Nephron (organoid): ENCODE measurements at regions not wholly inside any gene's neighbourhood (a gene's known extent, or its start where the extent isn't known, plus 50 kb on each side); places are given as distances from the start of the nearest gene placed in this dataset.

Experiments
- H3K27ac Mint-ChIP-seq, 3 experiments: 2 replicates each; pipeline ENCODE4 v1.8.0; 2020; ENCODE audit warnings: mixed read lengths in 3 of 3, mild to moderate bottlenecking in 2 of 3, moderate library complexity in 1 of 3
- H3K27me3 Mint-ChIP-seq: 2 replicates; pipeline ENCODE4 v1.8.0; 2021; ENCODE audit warnings: low read depth, mild to moderate bottlenecking, moderate library complexity, mixed read lengths
- H3K36me3 Mint-ChIP-seq: 2 replicates; pipeline ENCODE4 v1.8.0; 2020; ENCODE audit warnings: low read depth, mixed read lengths
- H3K4me1 Mint-ChIP-seq: 2 replicates; pipeline ENCODE4 v1.8.0; 2020; ENCODE audit warnings: mixed read lengths
- H3K4me3 Mint-ChIP-seq, 3 experiments: 2 replicates each; pipeline ENCODE4 v1.8.0; 2020; ENCODE audit warnings: mild to moderate bottlenecking in 3 of 3, mixed read lengths in 3 of 3, moderate library complexity in 2 of 3
- H3K9me3 Mint-ChIP-seq: 2 replicates; pipeline ENCODE4 v1.8.0; 2020; ENCODE audit warnings: mixed read lengths
- CTCF ChIP-seq, 3 experiments: fragments of 200-600 bp; sonication (generic); IDR thresholded peaks; one replicate each; pipeline ENCODE4 v1.5.0; 2021; ENCODE audit warnings: antibody characterized with exemption in 3 of 3; ENCODE audit not compliant: unreplicated experiment in 3 of 3

DNA sequence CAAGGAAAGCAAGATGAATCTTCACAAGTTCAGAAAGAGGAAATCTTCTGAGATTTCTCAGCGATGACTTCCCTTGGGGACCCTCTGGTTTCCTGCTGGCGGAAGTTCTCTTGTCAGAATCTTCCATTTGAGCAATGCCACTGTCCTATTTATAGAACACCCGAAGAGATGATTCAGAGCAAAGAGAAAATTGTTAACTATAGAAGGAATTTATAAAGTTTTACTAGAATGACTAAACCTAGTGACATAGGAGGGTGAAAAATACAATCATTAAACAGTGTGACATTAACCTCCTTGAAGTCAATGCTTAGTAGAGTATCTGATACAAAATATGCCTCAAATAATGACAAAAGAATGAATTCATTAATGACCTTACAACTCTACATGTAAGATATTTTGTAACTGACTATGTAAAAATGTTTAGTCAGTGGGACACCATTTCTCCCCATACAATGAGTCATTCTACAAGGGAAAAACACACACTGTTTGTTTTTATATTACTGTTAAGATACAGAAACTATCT lies 206.5 kb upstream of the CNTNAP2 start:
- no peak overlapping the region for H3K27ac Mint-ChIP-seq
- no peaks in the 10 kb centered on the region for H3K9me3 Mint-ChIP-seq
- H3K27me3 Mint-ChIP-seq = no peaks in the 10 kb centered on the region
- no peak for TF ChIP-seq CTCF (IDR thresholded peaks at IDR 0.05; ENCODE audit: unreplicated experiment in 3 of 3)
- no peaks in the 10 kb centered on the region for H3K4me1 Mint-ChIP-seq
- H3K36me3 Mint-ChIP-seq = no peaks in the 10 kb centered on the region
- no peak overlapping the region for H3K4me3 Mint-ChIP-seq

- TF ChIP-seq CTCF (IDR thresholded peaks at IDR 0.05; ENCODE audit: unreplicated experiment in 3 of 3) = no peak
- Mint-ChIP-seq H3K4me1 (no peaks in the 10 kb centered on the region), H3K36me3 (no peaks in the 10 kb centered on the region), H3K27me3 (no peaks in the 10 kb centered on the region), H3K4me3 (no peak overlapping the region), H3K9me3 (no peaks in the 10 kb centered on the region), H3K27ac (no peak overlapping the region)
These were observed 212.9 kb upstream of the CNTNAP2 start for GRCh38 chr7:145903658-145904057.

DNA sequence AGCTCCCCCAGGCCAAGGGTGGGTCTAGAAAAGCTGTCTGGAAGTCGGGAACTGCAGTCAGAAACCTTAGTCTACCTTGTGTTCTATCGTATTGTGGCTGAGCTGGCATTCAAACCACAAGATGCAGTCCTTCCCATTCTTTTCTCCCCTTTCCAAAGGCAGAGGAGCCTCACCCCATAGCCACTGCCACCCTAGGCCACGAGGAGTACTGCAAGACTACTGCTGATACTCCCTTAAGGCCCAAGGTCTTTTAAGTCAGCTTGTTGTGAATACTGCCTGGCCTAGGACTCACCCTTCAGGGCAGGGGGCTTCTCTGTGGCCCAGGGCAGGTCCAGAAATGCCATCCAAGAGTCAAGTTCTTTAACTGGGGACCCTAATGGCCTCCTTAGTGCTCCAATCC lies 214.5 kb upstream of the CNTNAP2 start:
- no peaks in the 10 kb centered on the region for H3K27me3 Mint-ChIP-seq
- H3K27ac Mint-ChIP-seq = no peak overlapping the region
- no peaks in the 10 kb centered on the region for H3K4me1 Mint-ChIP-seq
- peaks cover 4% of the 10 kb centered on the region for H3K9me3 Mint-ChIP-seq
- H3K4me3 Mint-ChIP-seq = no peak overlapping the region
- no peak for TF ChIP-seq CTCF (IDR thresholded peaks at IDR 0.05; ENCODE audit: unreplicated experiment in 3 of 3)
- H3K36me3 Mint-ChIP-seq = no peaks in the 10 kb centered on the region

DNA sequence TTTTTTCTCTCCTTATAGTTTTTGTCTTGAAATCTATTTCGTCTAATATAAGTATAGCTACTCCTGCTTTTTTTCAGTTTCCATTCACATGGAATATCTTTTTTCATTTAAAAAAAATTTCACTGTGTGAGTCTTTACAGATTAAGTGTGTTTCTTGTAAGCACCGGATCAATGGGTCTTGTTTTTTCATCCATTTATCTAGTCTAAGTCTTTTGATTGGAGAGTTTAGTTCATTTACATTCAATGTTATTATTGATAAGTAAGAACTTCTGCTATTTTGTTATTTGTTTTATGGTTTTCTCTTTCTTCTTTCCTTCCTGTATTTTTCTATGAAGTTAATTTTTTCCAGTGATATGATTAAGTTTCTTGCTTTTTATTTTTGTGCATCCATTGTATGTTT lies 216.7 kb upstream of the CNTNAP2 start:
- H3K9me3 Mint-ChIP-seq = peaks cover 6% of the 10 kb centered on the region
- no peaks in the 10 kb centered on the region for H3K4me1 Mint-ChIP-seq
- H3K27me3 Mint-ChIP-seq = no peaks in the 10 kb centered on the region
- TF ChIP-seq CTCF (IDR thresholded peaks at IDR 0.05; ENCODE audit: unreplicated experiment in 3 of 3) = no peak
- no peaks in the 10 kb centered on the region for H3K36me3 Mint-ChIP-seq
- no peak overlapping the region for H3K27ac Mint-ChIP-seq
- no peak overlapping the region for H3K4me3 Mint-ChIP-seq

DNA sequence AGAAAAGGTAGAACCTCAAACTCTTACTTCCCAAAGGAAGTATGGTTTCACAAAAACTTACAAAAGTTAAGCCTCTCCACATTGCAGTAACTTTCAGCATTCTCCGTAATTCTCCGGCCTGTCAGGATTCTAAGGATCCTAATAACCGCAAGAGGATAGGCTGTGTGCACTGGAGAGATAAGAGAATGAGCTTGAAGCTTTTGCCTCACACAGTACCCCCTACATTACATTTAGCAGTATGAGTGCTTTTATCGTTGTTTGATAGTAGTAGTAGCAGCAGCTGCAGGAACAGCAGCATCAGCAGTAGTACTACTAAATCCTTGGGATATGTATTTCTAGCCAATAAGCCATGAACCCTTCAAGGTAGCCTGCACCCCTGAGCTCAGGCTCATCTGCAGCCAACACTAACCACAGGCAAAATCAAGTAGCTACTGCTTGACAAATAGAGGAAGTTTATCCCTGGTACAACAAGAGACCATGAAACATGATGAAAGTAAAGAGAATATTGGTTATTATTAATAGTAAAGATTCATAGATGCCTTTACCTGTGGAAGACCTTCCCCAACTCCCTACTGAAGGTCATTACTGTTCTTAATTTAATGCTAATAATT lies 222.6 kb upstream of the CNTNAP2 start:
- no peak overlapping the region for H3K4me3 Mint-ChIP-seq
- H3K27me3 Mint-ChIP-seq = no peaks in the 10 kb centered on the region
- no peaks in the 10 kb centered on the region for H3K36me3 Mint-ChIP-seq
- no peak for TF ChIP-seq CTCF (IDR thresholded peaks at IDR 0.05; ENCODE audit: unreplicated experiment in 3 of 3)
- H3K4me1 Mint-ChIP-seq = no peaks in the 10 kb centered on the region
- no peak overlapping the region for H3K27ac Mint-ChIP-seq
- peaks cover 6% of the 10 kb centered on the region for H3K9me3 Mint-ChIP-seq
